CD14-positive monocyte (primary cell): ENCODE measurements at regions not wholly inside any gene's neighbourhood (a gene's known extent, or its start where the extent isn't known, plus 50 kb on each side); places are given as distances from the start of the nearest gene placed in this dataset.
"Not testable (repeated sequence)": the region's sequence is repeated elsewhere in the genome, so short reads cannot be mapped to it uniquely, and the experiment has no call there.

Experiments
- DNase-seq, 3 donors: peaks; one replicate each; pipeline ENCODE4 v3.0.0-alpha.2; 2011 to 2022
- H2AFZ ChIP-seq: 2 replicates; pipeline ENCODE4 v1.6.0; 2012; ENCODE audit warnings: mild to moderate bottlenecking, low read depth, low read length, inconsistent platforms; ENCODE audit not compliant: insufficient read depth, poor library complexity, severe bottlenecking
- H3K27ac ChIP-seq, 2 donors: 1 replicate in 1 of 2; 2 replicates in 1 of 2; pipeline ENCODE4 v1.5.1; 2012 to 2013; ENCODE audit warnings: low read length in 2 of 2, control low read depth in 1 of 2, inconsistent platforms in 1 of 2, low read depth in 1 of 2, mild to moderate bottlenecking in 1 of 2
- H3K27me3 ChIP-seq, 2 donors: one replicate each; pipeline versions ENCODE4 v1.6.0 to v1.6.1; 2011 to 2013; ENCODE audit warnings: low read length in 2 of 2; ENCODE audit not compliant: control insufficient read depth in 2 of 2, insufficient read depth in 2 of 2
- H3K36me3 ChIP-seq, 2 donors: replicated peaks in 1 of 2; 1 replicate in 1 of 2; 2 replicates in 1 of 2; pipeline versions ENCODE4 v1.5.1 to v1.6.1; 2012 to 2013; ENCODE audit warnings: low read length in 2 of 2, control low read depth in 1 of 2, inconsistent platforms in 1 of 2, mild to moderate bottlenecking in 1 of 2; ENCODE audit not compliant: insufficient read depth in 2 of 2, control insufficient read depth in 1 of 2
- H3K4me1 ChIP-seq, 2 donors: 1 replicate in 1 of 2; 2 replicates in 1 of 2; pipeline versions ENCODE4 v1.5.1 to v1.6.1; 2012 to 2013; ENCODE audit warnings: low read length in 2 of 2, control low read depth in 1 of 2, inconsistent platforms in 1 of 2, mild to moderate bottlenecking in 1 of 2, moderate library complexity in 1 of 2; ENCODE audit not compliant: insufficient read depth in 2 of 2, control insufficient read depth in 1 of 2
- H3K4me2 ChIP-seq: replicated peaks from 2 replicates; pipeline ENCODE3; 2012; ENCODE audit warnings: low read length, moderate library complexity, mild to moderate bottlenecking; ENCODE audit not compliant: poor library complexity, severe bottlenecking; ENCODE audit errors: extremely low read depth
- H3K4me3 ChIP-seq, 3 experiments: fragments of 200-600 bp in 1 of 3; sonication (generic) in 1 of 3; replicated peaks in 1 of 3; 1 replicate in 2 of 3; 2 replicates in 1 of 3; pipeline ENCODE4 v1.5.1; 2011 to 2013; ENCODE audit warnings: low read length in 3 of 3, mild to moderate bottlenecking in 3 of 3, control low read depth in 2 of 3, low read depth in 2 of 3, inconsistent platforms in 1 of 3, moderate library complexity in 1 of 3
- H3K79me2 ChIP-seq: 2 replicates; pipeline ENCODE4 v1.6.0; 2012; ENCODE audit warnings: mild to moderate bottlenecking, control low read depth, inconsistent platforms, low read length, moderate library complexity; ENCODE audit not compliant: insufficient read depth
- H3K9ac ChIP-seq: 2 replicates; pipeline ENCODE4 v1.6.0; 2017; ENCODE audit warnings: low read length, mild to moderate bottlenecking; ENCODE audit not compliant: insufficient read depth, poor library complexity, severe bottlenecking
- H3K9me3 ChIP-seq, 2 donors: replicated peaks in 1 of 2; 1 replicate in 1 of 2; 2 replicates in 1 of 2; pipeline versions ENCODE4 v1.5.1 to v1.6.1; 2012 to 2013; ENCODE audit warnings: low read length in 2 of 2, control low read depth in 1 of 2; ENCODE audit not compliant: control insufficient read depth in 1 of 2, insufficient read depth in 1 of 2
- H4K20me1 ChIP-seq: 2 replicates; pipeline ENCODE4 v1.6.0; 2012; ENCODE audit warnings: mild to moderate bottlenecking, low read length, control low read depth, moderate library complexity; ENCODE audit not compliant: insufficient read depth
- H3K27ac Mint-ChIP-seq, 7 donors: one replicate each; pipeline ENCODE4 v1.8.0; 2020; ENCODE audit warnings: mild to moderate bottlenecking in 7 of 7, mixed read lengths in 7 of 7, moderate library complexity in 6 of 7, inconsistent platforms in 2 of 7
- H3K27me3 Mint-ChIP-seq, 3 donors: one replicate each; pipeline ENCODE4 v1.8.0; 2021 to 2022; ENCODE audit warnings: low read depth in 3 of 3, mild to moderate bottlenecking in 3 of 3, mixed read lengths in 3 of 3, moderate library complexity in 3 of 3, inconsistent platforms in 1 of 3
- H3K36me3 Mint-ChIP-seq, 2 donors: one replicate each; pipeline ENCODE4 v1.8.0; 2020; ENCODE audit warnings: mixed read lengths in 2 of 2, inconsistent platforms in 1 of 2, mild to moderate bottlenecking in 1 of 2
- H3K4me1 Mint-ChIP-seq: one replicate; pipeline ENCODE4 v1.8.0; 2020; ENCODE audit warnings: mild to moderate bottlenecking, mixed read lengths
- H3K4me3 Mint-ChIP-seq, 2 donors: one replicate each; pipeline ENCODE4 v1.8.0; 2020; ENCODE audit warnings: mild to moderate bottlenecking in 2 of 2, mixed read lengths in 2 of 2, moderate library complexity in 1 of 2
- H3K9me3 Mint-ChIP-seq, 7 donors: one replicate each; pipeline ENCODE4 v1.8.0; 2020 to 2022; ENCODE audit warnings: mixed read lengths in 7 of 7, mild to moderate bottlenecking in 6 of 7, moderate library complexity in 6 of 7, inconsistent platforms in 2 of 7
- CTCF ChIP-seq: fragments of 200-600 bp; IDR thresholded peaks from one replicate; pipeline ENCODE4 v1.8.0; 2022; ENCODE audit warnings: antibody characterized with exemption, mild to moderate bottlenecking
- WGBS: methylation state at CpG from one replicate; pipeline ENCODE4 v1.1.5; 2013; ENCODE audit warnings: missing lambda C conversion rate; ENCODE audit not compliant: insufficient coverage; 5-methylcytosine and 5-hydroxymethylcytosine counted together
- intact Hi-C, 2 donors: fragments of 100-400 bp; cut with micrococcal nuclease; formaldehyde crosslinking; loops; one replicate each; pipeline versions ENCODE4 v1.15.0 to v1.15.1; 2023

- intact Hi-C loops, result no loop called here
- Histone ChIP-seq H3K27me3 (no peaks in the 10 kb centered on the region), H4K20me1 (no peaks in the 10 kb centered on the region), H3K79me2 (no peaks in the 10 kb centered on the region), H3K27ac (no peak overlapping the region), H3K4me3 (no peak overlapping the region), H3K9ac (no peak overlapping the region), H2AFZ (no peak overlapping the region), H3K9me3 (no peaks in the 10 kb centered on the region), H3K4me2 (no peak overlapping the region), H3K36me3 (no peaks in the 10 kb centered on the region), H3K4me1 (no peaks in the 10 kb centered on the region)
- peaks cover 0 to 4% (median 1%) of the 10 kb centered on the region in 7 donors for H3K9me3 Mint-ChIP-seq
- no peak overlapping the region for H3K4me3 Mint-ChIP-seq
- no peaks in the 10 kb centered on the region for H3K36me3 Mint-ChIP-seq
- H3K27ac Mint-ChIP-seq, result no peak overlapping the region
- no peaks in the 10 kb centered on the region for H3K4me1 Mint-ChIP-seq
- no peaks in the 10 kb centered on the region for H3K27me3 Mint-ChIP-seq
- no peak for DNase-seq
- no peak for TF ChIP-seq CTCF
- no CpG with 5 or more reads among the region's 2 CpGs for WGBS
These were observed 220.1 kb upstream of the KCNK2 start for GRCh38 chr1:214862421-214862820.

GRCh38 chr1:214864896-214865688 lies 217.4 kb upstream of the KCNK2 start:
- WGBS, result no CpG with 5 or more reads among the region's 3 CpGs
- no peak for DNase-seq
- Histone ChIP-seq H4K20me1 (no peaks in the 10 kb centered on the region), H3K4me1 (no peaks in the 10 kb centered on the region), H3K79me2 (no peaks in the 10 kb centered on the region), H3K4me2 (no peak overlapping the region), H3K9me3 (no peaks in the 10 kb centered on the region), H3K4me3 (no peak overlapping the region), H3K27me3 (no peaks in the 10 kb centered on the region), H3K9ac (no peak overlapping the region), H2AFZ (no peak overlapping the region), H3K36me3 (no peaks in the 10 kb centered on the region), H3K27ac (no peak overlapping the region)
- Mint-ChIP-seq H3K4me1 (no peaks in the 10 kb centered on the region), H3K27me3 (no peaks in the 10 kb centered on the region), H3K9me3 (peaks cover 0 to 4% (median 2%) of the 10 kb centered on the region in 7 donors), H3K36me3 (no peaks in the 10 kb centered on the region), H3K27ac (no peak overlapping the region), H3K4me3 (no peak overlapping the region)
- intact Hi-C loops, result no loop called here
- TF ChIP-seq CTCF, result no peak

GRCh38 chr1:214870426-214870825 lies 212.1 kb upstream of the KCNK2 start:
- H3K36me3 ChIP-seq, H3K9ac ChIP-seq, H2AFZ ChIP-seq, H3K27me3 ChIP-seq, H3K9me3 ChIP-seq, H3K27ac ChIP-seq, H3K4me3 Mint-ChIP-seq, H3K4me2 ChIP-seq, H3K79me2 ChIP-seq, H3K4me3 ChIP-seq, H3K27me3 Mint-ChIP-seq, H3K36me3 Mint-ChIP-seq, H3K4me1 Mint-ChIP-seq, H3K27ac Mint-ChIP-seq, H4K20me1 ChIP-seq, H3K4me1 ChIP-seq, intact Hi-C loops, DNase-seq: not testable (repeated sequence)
- over 99% methylated on average over 20 of the region's 40 CpGs for WGBS
- H3K9me3 Mint-ChIP-seq, result peaks cover 2 to 13% (median 6%) of the 10 kb centered on the region in 7 donors
